ENCODE measurements at regions not wholly inside any gene's neighbourhood (a gene's known extent, or its start where the extent isn't known, plus 50 kb on each side); places are given as distances from the start of the nearest gene placed in this dataset.

GRCh38 chr6:25025248-25025918 lies 89.6 kb upstream of the RIPOR2 start:
- no peak for TF ChIP-seq CTCF (IDR thresholded peaks at IDR 0.05)
- TF ChIP-seq EZH2 (IDR thresholded peaks at IDR 0.05) = no peak
- TF ChIP-seq EZH2phosphoT487 (IDR thresholded peaks at IDR 0.05) = no peak

All from neural progenitor cell (in vitro differentiated cells).